ENCODE measurements at regions not wholly inside any gene's neighbourhood (a gene's known extent, or its start where the extent isn't known, plus 50 kb on each side); places are given as distances from the start of the nearest gene placed in this dataset.

- no peak for DNase-seq (ENCODE audit: low read depth)
Observed at GRCh38 chr1:209222826-209223225, 360.7 kb upstream of the CAMK1G start.

GRCh38 chr1:209223791-209224190, 359.7 kb upstream of the CAMK1G start:
- no peak for DNase-seq (ENCODE audit: low read depth)

GRCh38 chr1:209224886-209225285, 358.6 kb upstream of the CAMK1G start:
- DNase-seq (ENCODE audit: low read depth) = no peak

GRCh38 chr1:209227171-209227570, 356.3 kb upstream of the CAMK1G start:
- no peak for DNase-seq (ENCODE audit: low read depth)

- DNase-seq (ENCODE audit: low read depth) = no peak
Observed at GRCh38 chr1:209227941-209228340, 355.6 kb upstream of the CAMK1G start.

GRCh38 chr1:209229494-209230061, 353.9 kb upstream of the CAMK1G start:
- no peak for DNase-seq (ENCODE audit: low read depth)

GRCh38 chr1:209230314-209230713, 353.2 kb upstream of the CAMK1G start:
- no peak for DNase-seq (ENCODE audit: low read depth)

- no peak for DNase-seq (ENCODE audit: low read depth)
Observed at GRCh38 chr1:209231476-209232156, 351.9 kb upstream of the CAMK1G start.

GRCh38 chr1:209232197-209232596, 351.3 kb upstream of the CAMK1G start:
- no peak for DNase-seq (ENCODE audit: low read depth)

- no peak for DNase-seq (ENCODE audit: low read depth)
Observed at GRCh38 chr1:209232759-209233158, 350.8 kb upstream of the CAMK1G start.

GRCh38 chr1:209235166-209235565, 348.3 kb upstream of the CAMK1G start:
- no peak for DNase-seq (ENCODE audit: low read depth)

GRCh38 chr1:209238356-209238755, 345.2 kb upstream of the CAMK1G start:
- DNase-seq (ENCODE audit: low read depth) = no peak

- no peak for DNase-seq (ENCODE audit: low read depth)
Observed at GRCh38 chr1:209240351-209240750, 343.2 kb upstream of the CAMK1G start.

- DNase-seq (ENCODE audit: low read depth) = no peak
Observed at GRCh38 chr1:209241487-209241886, 342.0 kb upstream of the CAMK1G start.

- peak; percentile 11 for DNase-seq (ENCODE audit: low read depth)
Observed at GRCh38 chr1:209248649-209249279, 334.8 kb upstream of the CAMK1G start.

GRCh38 chr1:209249280-209249670, 334.2 kb upstream of the CAMK1G start:
- DNase-seq (ENCODE audit: low read depth) = no peak

GRCh38 chr1:209249785-209250440, 333.6 kb upstream of the CAMK1G start:
- DNase-seq (ENCODE audit: low read depth) = no peak

- no peak for DNase-seq (ENCODE audit: low read depth)
Observed at GRCh38 chr1:209250861-209251636, 332.5 kb upstream of the CAMK1G start.

- no peak for DNase-seq (ENCODE audit: low read depth)
Observed at GRCh38 chr1:209256766-209257350, 326.7 kb upstream of the CAMK1G start.

- DNase-seq (ENCODE audit: low read depth) = no peak
Observed at GRCh38 chr1:209257454-209257853, 326.1 kb upstream of the CAMK1G start.

- DNase-seq (ENCODE audit: low read depth) = no peak
Observed at GRCh38 chr1:209260136-209260535, 323.4 kb upstream of the CAMK1G start.

GRCh38 chr1:209262631-209263030, 320.9 kb upstream of the CAMK1G start:
- DNase-seq (ENCODE audit: low read depth) = no peak
